ENCODE measurements at regions not wholly inside any gene's neighbourhood (a gene's known extent, or its start where the extent isn't known, plus 50 kb on each side); places are given as distances from the start of the nearest gene placed in this dataset.

- no peaks in the 10 kb centered on the region for H3K36me3 ChIP-seq (ENCODE audit: control insufficient read depth in 2 of 2, extremely low read depth in 1 of 2, insufficient read depth in 2 of 2, low read length in 2 of 2)
- no peaks in the 10 kb centered on the region for H3K4me1 ChIP-seq (ENCODE audit: control insufficient read depth, extremely low read depth, insufficient read depth, low read length)
- H3K27ac ChIP-seq (ENCODE audit: insufficient read depth, low read depth, low read length), result no peak overlapping the region
- H3K27me3 ChIP-seq (ENCODE audit: control insufficient read depth in 2 of 2, insufficient read depth in 2 of 2, low read length in 2 of 2), result no peaks in the 10 kb centered on the region
- CTCF ChIA-PET, result no interaction called here
- H3K4me3 ChIP-seq (replicated peaks in 1 of 3; ENCODE audit: insufficient read depth in 1 of 3, low read depth in 1 of 3, low read length in 3 of 3), result no peak overlapping the region
- no TSS peak for BruUV-seq (replicated peaks)
- H3K9me1 ChIP-seq (replicated peaks; ENCODE audit: control insufficient read depth, extremely low read depth, insufficient read depth, low read length), result no peaks in the 10 kb centered on the region
- no peaks in the 10 kb centered on the region for H3K79me2 ChIP-seq (ENCODE audit: control insufficient read depth, insufficient read depth, low read length)
- intact Hi-C loops (cut with micrococcal nuclease), result no loop called here
- no peak for TF ChIP-seq MYC (IDR thresholded peaks at IDR 0.05; ENCODE audit: low read depth, low read length)
- TF ChIP-seq POLR2A (IDR thresholded peaks at IDR 0.05; ENCODE audit: low read depth, low read length), result no peak
- no peak for TF ChIP-seq EZH2 (IDR thresholded peaks at IDR 0.05; ENCODE audit: borderline replicate concordance, low read depth, low read length, severe bottlenecking)
- no peak for TF ChIP-seq MAX (IDR thresholded peaks at IDR 0.05; ENCODE audit: insufficient read depth, insufficient read length)
- TF ChIP-seq POLR2AphosphoS5 (IDR thresholded peaks at IDR 0.05; ENCODE audit: insufficient read depth, low read depth, low read length), result no peak
- no peak for TF ChIP-seq GATA2 (IDR thresholded peaks at IDR 0.05; ENCODE audit: insufficient read depth, insufficient read length, low read depth, low read length)
- H2AFZ ChIP-seq (ENCODE audit: low read depth, low read length), result no peak overlapping the region
- dilution Hi-C loops (cut with MboI; ENCODE audit: extremely low pct_ligation_motif_present, low sequenced_read_pairs), result no loop called here
- no peak for FAIRE-seq
- DNase-seq (ENCODE audit: low read depth, low spot score), result no peak
- peaks cover 2% of the 10 kb centered on the region for H3K9me3 ChIP-seq (replicated peaks; ENCODE audit: control insufficient read depth, insufficient read depth, low read length)
- POLR2A ChIA-PET, result no interaction called here
- no peak overlapping the region for H3K9ac ChIP-seq (replicated peaks; ENCODE audit: extremely low read depth, insufficient read depth, low read length)
- H3K4me2 ChIP-seq (ENCODE audit: insufficient read depth, low read length), result no peak overlapping the region
- no peaks in the 10 kb centered on the region for H4K20me1 ChIP-seq (replicated peaks; ENCODE audit: control insufficient read depth, extremely low read depth, insufficient read depth, low read length)
Measured at GRCh38 chr12:127500512-127501035, 766.4 kb upstream of the TMEM132C start.

GRCh38 chr12:127501916-127502315, 765.1 kb upstream of the TMEM132C start:
- intact Hi-C loops (cut with micrococcal nuclease) (no loop called here), dilution Hi-C loops (cut with MboI; ENCODE audit: extremely low pct_ligation_motif_present, low sequenced_read_pairs) (no loop called here)
- BruUV-seq (replicated peaks), result no TSS peak
- no peak for TF ChIP-seq GATA2 (IDR thresholded peaks at IDR 0.05; ENCODE audit: insufficient read depth, insufficient read length, low read depth, low read length)
- no peak for TF ChIP-seq MYC (IDR thresholded peaks at IDR 0.05; ENCODE audit: low read depth, low read length)
- TF ChIP-seq EZH2 (IDR thresholded peaks at IDR 0.05; ENCODE audit: borderline replicate concordance, low read depth, low read length, severe bottlenecking), result no peak
- no peak for TF ChIP-seq CTCF (IDR thresholded peaks at IDR 0.05; ENCODE audit: extremely low read depth in 1 of 2, insufficient read depth in 1 of 2, low read depth in 1 of 2, low read length in 2 of 2)
- TF ChIP-seq JUN (IDR thresholded peaks at IDR 0.05; ENCODE audit: borderline replicate concordance, insufficient read depth, insufficient read length, low read depth), result no peak
- no peak for TF ChIP-seq POLR2A (IDR thresholded peaks at IDR 0.05; ENCODE audit: low read depth, low read length)
- no peak for TF ChIP-seq FOS (IDR thresholded peaks at IDR 0.05; ENCODE audit: borderline replicate concordance, insufficient read depth, low read length)
- no peak for TF ChIP-seq MAX (IDR thresholded peaks at IDR 0.05; ENCODE audit: insufficient read depth, insufficient read length)
- no peak for TF ChIP-seq POLR2AphosphoS5 (IDR thresholded peaks at IDR 0.05; ENCODE audit: insufficient read depth, low read depth, low read length)
- Histone ChIP-seq H3K27me3 (ENCODE audit: control insufficient read depth in 2 of 2, insufficient read depth in 2 of 2, low read length in 2 of 2) (no peaks in the 10 kb centered on the region), H3K4me2 (ENCODE audit: insufficient read depth, low read length) (no peak overlapping the region), H3K4me3 (replicated peaks in 1 of 3; ENCODE audit: insufficient read depth in 1 of 3, low read depth in 1 of 3, low read length in 3 of 3) (no peak overlapping the region), H4K20me1 (replicated peaks; ENCODE audit: control insufficient read depth, extremely low read depth, insufficient read depth, low read length) (no peaks in the 10 kb centered on the region), H2AFZ (ENCODE audit: low read depth, low read length) (no peak overlapping the region), H3K9me3 (replicated peaks; ENCODE audit: control insufficient read depth, insufficient read depth, low read length) (peaks cover 2% of the 10 kb centered on the region), H3K36me3 (ENCODE audit: control insufficient read depth in 2 of 2, extremely low read depth in 1 of 2, insufficient read depth in 2 of 2, low read length in 2 of 2) (no peaks in the 10 kb centered on the region), H3K79me2 (ENCODE audit: control insufficient read depth, insufficient read depth, low read length) (no peaks in the 10 kb centered on the region), H3K9ac (replicated peaks; ENCODE audit: extremely low read depth, insufficient read depth, low read length) (no peak overlapping the region), H3K27ac (ENCODE audit: insufficient read depth, low read depth, low read length) (no peak overlapping the region), H3K9me1 (replicated peaks; ENCODE audit: control insufficient read depth, extremely low read depth, insufficient read depth, low read length) (no peaks in the 10 kb centered on the region), H3K4me1 (ENCODE audit: control insufficient read depth, extremely low read depth, insufficient read depth, low read length) (no peaks in the 10 kb centered on the region)
- ChIA-PET POLR2A (no interaction called here), CTCF (no interaction called here)
- no peak for DNase-seq (ENCODE audit: low read depth, low spot score)
- FAIRE-seq, result no peak

Data from endothelial cell of umbilical vein (primary cell).